C4-2B (cell line): ENCODE measurements at regions not wholly inside any gene's neighbourhood (a gene's known extent, or its start where the extent isn't known, plus 50 kb on each side); places are given as distances from the start of the nearest gene placed in this dataset.

Experiments used
- ZFX ChIP-seq: fragments of 450-650 bp; IDR thresholded peaks from 2 replicates; pipeline ENCODE4 v1.6.1; 2017
- TF ChIP-seq, protein P1 (sequence below): fragments of 450-650 bp; conservative IDR thresholded peaks from 2 replicates; pipeline ENCODE4 v1.5.1; 2017; ENCODE audit warnings: mild to moderate bottlenecking

GRCh38 chr1:60886090-60886489, 196.3 kb upstream of the NFIA start:
- TF ChIP-seq ZFX = no peak
- TF ChIP-seq, protein P1, sequence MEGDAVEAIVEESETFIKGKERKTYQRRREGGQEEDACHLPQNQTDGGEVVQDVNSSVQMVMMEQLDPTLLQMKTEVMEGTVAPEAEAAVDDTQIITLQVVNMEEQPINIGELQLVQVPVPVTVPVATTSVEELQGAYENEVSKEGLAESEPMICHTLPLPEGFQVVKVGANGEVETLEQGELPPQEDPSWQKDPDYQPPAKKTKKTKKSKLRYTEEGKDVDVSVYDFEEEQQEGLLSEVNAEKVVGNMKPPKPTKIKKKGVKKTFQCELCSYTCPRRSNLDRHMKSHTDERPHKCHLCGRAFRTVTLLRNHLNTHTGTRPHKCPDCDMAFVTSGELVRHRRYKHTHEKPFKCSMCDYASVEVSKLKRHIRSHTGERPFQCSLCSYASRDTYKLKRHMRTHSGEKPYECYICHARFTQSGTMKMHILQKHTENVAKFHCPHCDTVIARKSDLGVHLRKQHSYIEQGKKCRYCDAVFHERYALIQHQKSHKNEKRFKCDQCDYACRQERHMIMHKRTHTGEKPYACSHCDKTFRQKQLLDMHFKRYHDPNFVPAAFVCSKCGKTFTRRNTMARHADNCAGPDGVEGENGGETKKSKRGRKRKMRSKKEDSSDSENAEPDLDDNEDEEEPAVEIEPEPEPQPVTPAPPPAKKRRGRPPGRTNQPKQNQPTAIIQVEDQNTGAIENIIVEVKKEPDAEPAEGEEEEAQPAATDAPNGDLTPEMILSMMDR = no peak
